ENCODE measurements at regions not wholly inside any gene's neighbourhood (a gene's known extent, or its start where the extent isn't known, plus 50 kb on each side); places are given as distances from the start of the nearest gene placed in this dataset.

GRCh38 chr6:215335-216034, 76.8 kb upstream of the DUSP22 start:
- H3K36me3 ChIP-seq (ENCODE audit: insufficient read depth, low read length, poor library complexity, severe bottlenecking), result no peaks in the 10 kb centered on the region
- no peaks in the 10 kb centered on the region for H3K9me3 ChIP-seq (ENCODE audit: low read depth, low read length, poor library complexity, severe bottlenecking)
- no peak overlapping the region for H3K4me3 ChIP-seq (ENCODE audit: low read depth, low read length, poor library complexity, severe bottlenecking)
- ChIA-PET CTCF (no interaction called here), POLR2A (ENCODE audit: low non-redundant PET) (no interaction called here)
- intact Hi-C loops (cut with micrococcal nuclease; ENCODE audit: unreplicated experiment), result no loop called here
- H3K27ac ChIP-seq (ENCODE audit: low read depth, low read length, poor library complexity, severe bottlenecking), result no peak overlapping the region
- no peaks in the 10 kb centered on the region for H3K4me1 ChIP-seq (ENCODE audit: insufficient read depth, low read length, poor library complexity, severe bottlenecking)
- no peak for TF ChIP-seq CTCF (conservative IDR thresholded peaks at IDR 0.05; ENCODE audit: low read depth, low read length)
- no peak for TF ChIP-seq EZH2 (IDR thresholded peaks at IDR 0.05; ENCODE audit: borderline replicate concordance, low read depth, low read length, poor library complexity, severe bottlenecking)
- no TSS peak for BruUV-seq (replicated peaks)
- DNase-seq (ENCODE audit: low spot score), result no peak
- H3K27me3 ChIP-seq (replicated peaks; ENCODE audit: insufficient read depth, low read depth, low read length, poor library complexity), result peaks cover 21% of the 10 kb centered on the region

GRCh38 chr6:217048-217659, 75.1 kb upstream of the DUSP22 start:
- ChIA-PET POLR2A (ENCODE audit: low non-redundant PET) (no interaction called here), CTCF (interaction anchor here (0.6 kb wide), 1 partner anchor 362 kb away, joined by 3 read pairs; no protein-coding TSS in a partner anchor)
- no peak overlapping the region for H3K4me3 ChIP-seq (ENCODE audit: low read depth, low read length, poor library complexity, severe bottlenecking)
- BruUV-seq (replicated peaks), result no TSS peak
- no peak for TF ChIP-seq EZH2 (IDR thresholded peaks at IDR 0.05; ENCODE audit: borderline replicate concordance, low read depth, low read length, poor library complexity, severe bottlenecking)
- TF ChIP-seq CTCF (conservative IDR thresholded peaks at IDR 0.05; ENCODE audit: low read depth, low read length), result peak; percentile 68
- no peaks in the 10 kb centered on the region for H3K9me3 ChIP-seq (ENCODE audit: low read depth, low read length, poor library complexity, severe bottlenecking)
- H3K4me1 ChIP-seq (ENCODE audit: insufficient read depth, low read length, poor library complexity, severe bottlenecking), result no peaks in the 10 kb centered on the region
- no peak overlapping the region for H3K27ac ChIP-seq (ENCODE audit: low read depth, low read length, poor library complexity, severe bottlenecking)
- H3K36me3 ChIP-seq (ENCODE audit: insufficient read depth, low read length, poor library complexity, severe bottlenecking), result no peaks in the 10 kb centered on the region
- intact Hi-C loops (cut with micrococcal nuclease; ENCODE audit: unreplicated experiment), result no loop called here
- peak; percentile 17 for DNase-seq (ENCODE audit: low spot score)
- H3K27me3 ChIP-seq (replicated peaks; ENCODE audit: insufficient read depth, low read depth, low read length, poor library complexity), result peaks cover 5% of the 10 kb centered on the region

- intact Hi-C loops (cut with micrococcal nuclease; ENCODE audit: unreplicated experiment), result no loop called here
Measured at GRCh38 chr6:218153-219018, 73.9 kb upstream of the DUSP22 start.

More at GRCh38 chr6:218153-219018, 73.9 kb upstream of the DUSP22 start:
- Histone ChIP-seq H3K4me3 (ENCODE audit: low read depth, low read length, poor library complexity, severe bottlenecking) (no peak overlapping the region), H3K36me3 (ENCODE audit: insufficient read depth, low read length, poor library complexity, severe bottlenecking) (no peaks in the 10 kb centered on the region), H3K27me3 (replicated peaks; ENCODE audit: insufficient read depth, low read depth, low read length, poor library complexity) (no peaks in the 10 kb centered on the region), H3K4me1 (ENCODE audit: insufficient read depth, low read length, poor library complexity, severe bottlenecking) (no peaks in the 10 kb centered on the region), H3K9me3 (ENCODE audit: low read depth, low read length, poor library complexity, severe bottlenecking) (no peaks in the 10 kb centered on the region), H3K27ac (ENCODE audit: low read depth, low read length, poor library complexity, severe bottlenecking) (no peak overlapping the region)
- BruUV-seq (replicated peaks), result no TSS peak
- DNase-seq (ENCODE audit: low spot score), result no peak
- POLR2A ChIA-PET (ENCODE audit: low non-redundant PET), result no interaction called here
- CTCF ChIA-PET, result no interaction called here
- no peak for TF ChIP-seq CTCF (conservative IDR thresholded peaks at IDR 0.05; ENCODE audit: low read depth, low read length)
- TF ChIP-seq EZH2 (IDR thresholded peaks at IDR 0.05; ENCODE audit: borderline replicate concordance, low read depth, low read length, poor library complexity, severe bottlenecking), result no peak

Data from A673 (cell line).